ENCODE measurements at regions not wholly inside any gene's neighbourhood (a gene's known extent, or its start where the extent isn't known, plus 50 kb on each side); places are given as distances from the start of the nearest gene placed in this dataset.

GRCh38 chr2:84158605-84159004 lies 300.5 kb downstream of the SUCLG1 start:
- no CpG with 5 or more reads among the region's 2 CpGs for WGBS (ENCODE audit: insufficient coverage)
- Histone ChIP-seq H3K27ac (ENCODE audit: low read length) (no peak overlapping the region), H3K9me3 (no peaks in the 10 kb centered on the region), H3K36me3 (ENCODE audit: control insufficient read depth in 2 of 2, extremely low read depth in 1 of 2, insufficient read depth in 1 of 2, low read length in 1 of 2) (no peaks in the 10 kb centered on the region), H3K4me3 (ENCODE audit: control insufficient read depth in 1 of 2, extremely low read depth in 1 of 2, low read length in 1 of 2) (no peak overlapping the region), H3K27me3 (replicated peaks in 1 of 2; ENCODE audit: control insufficient read depth in 2 of 2, extremely low read depth in 1 of 2, insufficient read depth in 2 of 2, low read length in 1 of 2) (peaks cover 0 to 2% of the 10 kb centered on the region in 2 experiments), H3K4me1 (ENCODE audit: control insufficient read depth in 1 of 2, extremely low read depth in 1 of 2, insufficient read depth in 2 of 2, low read length in 2 of 2) (no peaks in the 10 kb centered on the region)
- peaks cover 8 to 14% of the 10 kb centered on the region in 2 donors for H3K27me3 Mint-ChIP-seq
- H3K36me3 Mint-ChIP-seq = no peaks in the 10 kb centered on the region
- no peaks in the 10 kb centered on the region for H3K4me1 Mint-ChIP-seq
- POLR2A ChIA-PET = no interaction called here
- CTCF ChIA-PET = no interaction called here
- no peak overlapping the region for H3K4me3 Mint-ChIP-seq
- peaks cover 0 to 3% (median 0%) of the 10 kb centered on the region in 3 donors for H3K9me3 Mint-ChIP-seq
- ATAC-seq (replicated peaks in 1 of 4) (no peak), DNase-seq (no peak)
- H3K27ac Mint-ChIP-seq = no peak overlapping the region

DNA sequence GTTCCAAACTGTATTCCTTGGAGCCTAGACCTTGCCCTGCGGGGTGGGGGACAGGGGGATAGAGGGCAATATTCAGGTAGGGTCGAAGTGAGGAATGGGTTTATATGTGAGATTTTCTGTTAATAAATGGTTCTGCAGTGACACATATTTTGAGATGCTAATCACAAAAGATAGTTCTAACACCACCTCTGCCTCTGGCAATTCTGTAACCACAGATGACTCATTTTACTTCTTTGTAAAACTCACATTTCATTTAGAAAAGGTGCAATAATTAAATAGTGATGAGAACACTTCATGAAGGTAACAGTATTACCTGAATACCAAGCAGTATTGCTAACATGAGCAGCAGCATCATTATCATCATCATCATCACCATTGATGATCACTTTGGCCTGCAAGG lies 306.6 kb downstream of the SUCLG1 start:
- no peak for ATAC-seq (replicated peaks in 1 of 4)
- Mint-ChIP-seq H3K9me3 (no peaks in the 10 kb centered on the region), H3K27ac (no peak overlapping the region), H3K36me3 (no peaks in the 10 kb centered on the region), H3K4me1 (no peaks in the 10 kb centered on the region), H3K27me3 (peaks cover 0 to 3% of the 10 kb centered on the region in 2 donors), H3K4me3 (no peak overlapping the region)
- Histone ChIP-seq H3K27me3 (replicated peaks in 1 of 2; ENCODE audit: control insufficient read depth in 2 of 2, extremely low read depth in 1 of 2, insufficient read depth in 2 of 2, low read length in 1 of 2) (no peaks in the 10 kb centered on the region), H3K36me3 (ENCODE audit: control insufficient read depth in 2 of 2, extremely low read depth in 1 of 2, insufficient read depth in 1 of 2, low read length in 1 of 2) (no peaks in the 10 kb centered on the region), H3K4me1 (ENCODE audit: control insufficient read depth in 1 of 2, extremely low read depth in 1 of 2, insufficient read depth in 2 of 2, low read length in 2 of 2) (no peaks in the 10 kb centered on the region), H3K27ac (ENCODE audit: low read length) (no peak overlapping the region), H3K4me3 (ENCODE audit: control insufficient read depth in 1 of 2, extremely low read depth in 1 of 2, low read length in 1 of 2) (no peak overlapping the region), H3K9me3 (no peaks in the 10 kb centered on the region)
- no peak for DNase-seq
- POLR2A ChIA-PET = no interaction called here
- CTCF ChIA-PET = no interaction called here
- no CpG with 5 or more reads among the region's 2 CpGs for WGBS (ENCODE audit: insufficient coverage)

GRCh38 chr2:84144345-84144744 lies 314.7 kb downstream of the SUCLG1 start:
- no peaks in the 10 kb centered on the region for H3K4me1 Mint-ChIP-seq
- ChIA-PET CTCF (no interaction called here), POLR2A (no interaction called here)
- no peaks in the 10 kb centered on the region for H3K4me1 ChIP-seq (ENCODE audit: control insufficient read depth in 1 of 2, extremely low read depth in 1 of 2, insufficient read depth in 2 of 2, low read length in 2 of 2)
- H3K36me3 ChIP-seq (ENCODE audit: control insufficient read depth in 2 of 2, extremely low read depth in 1 of 2, insufficient read depth in 1 of 2, low read length in 1 of 2) = no peaks in the 10 kb centered on the region
- no peak overlapping the region for H3K27ac Mint-ChIP-seq
- H3K36me3 Mint-ChIP-seq = no peaks in the 10 kb centered on the region
- no peak overlapping the region for H3K4me3 Mint-ChIP-seq
- DNase-seq (no peak), ATAC-seq (replicated peaks in 1 of 4) (no peak)
- H3K27ac ChIP-seq (ENCODE audit: low read length) = no peak overlapping the region
- H3K9me3 ChIP-seq = no peaks in the 10 kb centered on the region
- WGBS (ENCODE audit: insufficient coverage) = no CpG with 5 or more reads among the region's 4 CpGs
- H3K27me3 ChIP-seq (replicated peaks in 1 of 2; ENCODE audit: control insufficient read depth in 2 of 2, extremely low read depth in 1 of 2, insufficient read depth in 2 of 2, low read length in 1 of 2) = no peaks in the 10 kb centered on the region
- no peak overlapping the region for H3K4me3 ChIP-seq (ENCODE audit: control insufficient read depth in 1 of 2, extremely low read depth in 1 of 2, low read length in 1 of 2)
- peaks cover 16 to 21% of the 10 kb centered on the region in 2 donors for H3K27me3 Mint-ChIP-seq
- no peaks in the 10 kb centered on the region for H3K9me3 Mint-ChIP-seq

DNA sequence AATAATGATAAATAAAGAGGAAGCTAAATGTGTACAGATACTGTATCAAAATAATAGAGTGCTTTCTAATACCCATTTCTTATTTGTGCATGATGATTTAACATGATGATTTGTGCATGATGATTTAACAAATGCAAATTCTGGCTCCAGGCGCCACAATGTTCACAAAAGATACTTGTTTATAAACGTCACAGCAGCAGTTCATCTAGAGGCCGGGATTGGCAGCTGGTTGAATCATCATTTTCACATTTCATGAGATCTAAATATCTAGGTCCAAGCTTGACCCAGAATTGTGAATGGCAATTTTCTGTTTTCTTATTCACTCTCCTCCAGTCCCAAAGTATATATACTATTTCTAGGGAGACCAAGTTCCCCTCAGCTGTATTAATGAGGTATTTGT lies 322.0 kb downstream of the SUCLG1 start:
- H3K36me3 Mint-ChIP-seq = no peaks in the 10 kb centered on the region
- 88% methylated on average over 3 of the region's 3 CpGs for WGBS (ENCODE audit: insufficient coverage)
- Histone ChIP-seq H3K4me3 (ENCODE audit: control insufficient read depth in 1 of 2, extremely low read depth in 1 of 2, low read length in 1 of 2) (no peak overlapping the region), H3K27me3 (replicated peaks in 1 of 2; ENCODE audit: control insufficient read depth in 2 of 2, extremely low read depth in 1 of 2, insufficient read depth in 2 of 2, low read length in 1 of 2) (no peaks in the 10 kb centered on the region), H3K36me3 (ENCODE audit: control insufficient read depth in 2 of 2, extremely low read depth in 1 of 2, insufficient read depth in 1 of 2, low read length in 1 of 2) (no peaks in the 10 kb centered on the region), H3K27ac (ENCODE audit: low read length) (no peak overlapping the region), H3K9me3 (no peaks in the 10 kb centered on the region), H3K4me1 (ENCODE audit: control insufficient read depth in 1 of 2, extremely low read depth in 1 of 2, insufficient read depth in 2 of 2, low read length in 2 of 2) (no peaks in the 10 kb centered on the region)
- DNase-seq (no peak), ATAC-seq (replicated peaks in 1 of 4) (no peak)
- peaks cover 4 to 7% of the 10 kb centered on the region in 2 donors for H3K27me3 Mint-ChIP-seq
- H3K9me3 Mint-ChIP-seq = no peaks in the 10 kb centered on the region
- H3K27ac Mint-ChIP-seq = no peak overlapping the region
- no peak overlapping the region for H3K4me3 Mint-ChIP-seq
- ChIA-PET CTCF (no interaction called here), POLR2A (no interaction called here)
- H3K4me1 Mint-ChIP-seq = no peaks in the 10 kb centered on the region

DNA sequence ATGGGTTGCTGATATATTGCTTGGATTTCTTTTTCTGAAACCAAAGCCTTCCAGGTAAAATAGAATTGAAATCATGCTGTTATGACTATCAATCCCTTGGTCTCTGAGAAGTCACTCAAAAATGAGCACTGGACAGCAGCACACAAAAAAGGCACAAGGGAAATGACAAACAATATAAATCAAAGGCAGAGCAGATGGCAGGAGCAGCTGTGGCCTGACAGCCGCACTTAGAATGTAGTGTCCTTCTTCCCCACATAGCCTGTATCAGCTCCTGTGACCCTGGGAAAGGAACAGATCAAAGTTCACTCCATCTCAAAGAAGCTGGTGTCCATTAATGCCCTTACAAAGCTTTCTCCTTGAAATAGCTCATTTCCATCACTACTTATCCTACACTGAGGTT lies 326.7 kb downstream of the SUCLG1 start:
- ChIA-PET POLR2A (no interaction called here), CTCF (no interaction called here)
- H3K27me3 Mint-ChIP-seq = peaks cover 2 to 5% of the 10 kb centered on the region in 2 donors
- H3K4me1 ChIP-seq (ENCODE audit: control insufficient read depth in 1 of 2, extremely low read depth in 1 of 2, insufficient read depth in 2 of 2, low read length in 2 of 2) = no peaks in the 10 kb centered on the region
- H3K27ac ChIP-seq (ENCODE audit: low read length) = no peak overlapping the region
- H3K4me3 Mint-ChIP-seq = no peak overlapping the region
- peaks cover 0 to 3% (median under 1%) of the 10 kb centered on the region in 3 donors for H3K9me3 Mint-ChIP-seq
- H3K36me3 ChIP-seq (ENCODE audit: control insufficient read depth in 2 of 2, extremely low read depth in 1 of 2, insufficient read depth in 1 of 2, low read length in 1 of 2) = no peaks in the 10 kb centered on the region
- H3K4me1 Mint-ChIP-seq = no peaks in the 10 kb centered on the region
- no peaks in the 10 kb centered on the region for H3K27me3 ChIP-seq (replicated peaks in 1 of 2; ENCODE audit: control insufficient read depth in 2 of 2, extremely low read depth in 1 of 2, insufficient read depth in 2 of 2, low read length in 1 of 2)
- H3K36me3 Mint-ChIP-seq = no peaks in the 10 kb centered on the region
- DNase-seq (no peak), ATAC-seq (replicated peaks in 1 of 4) (no peak)
- WGBS (ENCODE audit: insufficient coverage) = 100% methylated on average over 1 of the region's 1 CpG
- H3K27ac Mint-ChIP-seq = no peak overlapping the region
- H3K9me3 ChIP-seq = no peaks in the 10 kb centered on the region
- H3K4me3 ChIP-seq (ENCODE audit: control insufficient read depth in 1 of 2, extremely low read depth in 1 of 2, low read length in 1 of 2) = no peak overlapping the region

GRCh38 chr2:84131278-84131830 lies 327.7 kb downstream of the SUCLG1 start:
- H3K9me3 Mint-ChIP-seq = peaks cover 0 to 3% (median 3%) of the 10 kb centered on the region in 3 donors
- H3K27me3 ChIP-seq (replicated peaks in 1 of 2; ENCODE audit: control insufficient read depth in 2 of 2, extremely low read depth in 1 of 2, insufficient read depth in 2 of 2, low read length in 1 of 2) = no peaks in the 10 kb centered on the region
- no peaks in the 10 kb centered on the region for H3K9me3 ChIP-seq
- no CpG with 5 or more reads among the region's 1 CpG for WGBS (ENCODE audit: insufficient coverage)
- no peak overlapping the region for H3K4me3 Mint-ChIP-seq
- H3K4me1 Mint-ChIP-seq = no peaks in the 10 kb centered on the region
- ATAC-seq (replicated peaks in 1 of 4) (no peak), DNase-seq (no peak)
- H3K27ac Mint-ChIP-seq = no peak overlapping the region
- POLR2A ChIA-PET = no interaction called here
- H3K4me3 ChIP-seq (ENCODE audit: control insufficient read depth in 1 of 2, extremely low read depth in 1 of 2, low read length in 1 of 2) = no peak overlapping the region
- CTCF ChIA-PET = no interaction called here
- no peaks in the 10 kb centered on the region for H3K36me3 ChIP-seq (ENCODE audit: control insufficient read depth in 2 of 2, extremely low read depth in 1 of 2, insufficient read depth in 1 of 2, low read length in 1 of 2)
- no peaks in the 10 kb centered on the region for H3K4me1 ChIP-seq (ENCODE audit: control insufficient read depth in 1 of 2, extremely low read depth in 1 of 2, insufficient read depth in 2 of 2, low read length in 2 of 2)
- H3K27me3 Mint-ChIP-seq = peaks cover 0 to 5% of the 10 kb centered on the region in 2 donors
- H3K27ac ChIP-seq (ENCODE audit: low read length) = no peak overlapping the region
- H3K36me3 Mint-ChIP-seq = no peaks in the 10 kb centered on the region

DNA sequence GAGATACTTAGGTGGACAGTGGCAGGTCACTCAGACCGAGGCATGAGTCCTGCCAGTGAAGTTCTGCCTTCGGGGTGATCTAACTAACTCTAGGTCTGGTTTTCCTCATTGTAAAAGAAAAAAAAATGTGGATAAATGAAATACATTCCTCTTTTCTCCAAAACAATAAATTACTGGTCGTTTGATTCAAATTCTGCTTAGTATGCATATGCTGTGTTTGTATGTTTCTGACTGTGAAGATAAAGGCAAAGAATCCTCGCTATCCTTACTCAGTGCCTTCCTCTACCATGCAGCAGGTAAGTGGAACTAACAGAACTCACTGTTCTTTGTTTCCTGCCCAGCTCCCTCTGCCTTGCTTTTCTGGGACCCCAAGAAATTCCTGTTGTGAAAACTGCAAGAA lies 330.1 kb downstream of the SUCLG1 start:
- peaks cover 0 to 5% of the 10 kb centered on the region in 2 donors for H3K27me3 Mint-ChIP-seq
- Histone ChIP-seq H3K27ac (ENCODE audit: low read length) (no peak overlapping the region), H3K27me3 (replicated peaks in 1 of 2; ENCODE audit: control insufficient read depth in 2 of 2, extremely low read depth in 1 of 2, insufficient read depth in 2 of 2, low read length in 1 of 2) (no peaks in the 10 kb centered on the region), H3K4me1 (ENCODE audit: control insufficient read depth in 1 of 2, extremely low read depth in 1 of 2, insufficient read depth in 2 of 2, low read length in 2 of 2) (no peaks in the 10 kb centered on the region), H3K36me3 (ENCODE audit: control insufficient read depth in 2 of 2, extremely low read depth in 1 of 2, insufficient read depth in 1 of 2, low read length in 1 of 2) (no peaks in the 10 kb centered on the region), H3K4me3 (ENCODE audit: control insufficient read depth in 1 of 2, extremely low read depth in 1 of 2, low read length in 1 of 2) (no peak overlapping the region), H3K9me3 (no peaks in the 10 kb centered on the region)
- CTCF ChIA-PET = no interaction called here
- peaks cover 0 to 3% (median 3%) of the 10 kb centered on the region in 3 donors for H3K9me3 Mint-ChIP-seq
- no peak for ATAC-seq (replicated peaks in 1 of 4)
- no peaks in the 10 kb centered on the region for H3K36me3 Mint-ChIP-seq
- POLR2A ChIA-PET = no interaction called here
- no peak overlapping the region for H3K4me3 Mint-ChIP-seq
- no peak overlapping the region for H3K27ac Mint-ChIP-seq
- DNase-seq = no peak
- no CpG with 5 or more reads among the region's 4 CpGs for WGBS (ENCODE audit: insufficient coverage)
- no peaks in the 10 kb centered on the region for H3K4me1 Mint-ChIP-seq
